Spleen (tissue), 11 donors: ENCODE measurements at regions not wholly inside any gene's neighbourhood (a gene's known extent, or its start where the extent isn't known, plus 50 kb on each side); places are given as distances from the start of the nearest gene placed in this dataset.

ENCODE experiments used
- DNase-seq: peaks from one replicate; pipeline ENCODE4 v3.0.0-alpha.2; 2020
- H3K27ac ChIP-seq, 8 donors: fragments of 200-600 bp; sonication (generic) in 7 of 8; 1 replicate in 4 of 8; 2 replicates in 4 of 8; pipeline versions ENCODE4 v1.5.0 to v1.8.0; 2016 to 2021; ENCODE audit warnings: inconsistent platforms in 4 of 8, mild to moderate bottlenecking in 4 of 8, moderate library complexity in 1 of 8
- H3K27me3 ChIP-seq, 7 donors: fragments of 200-600 bp; sonication (generic) in 6 of 7; replicated peaks in 1 of 7; 1 replicate in 4 of 7; 2 replicates in 3 of 7; pipeline versions ENCODE4 v1.5.0 to v1.8.0; 2016 to 2021; ENCODE audit warnings: inconsistent platforms in 3 of 7, mild to moderate bottlenecking in 1 of 7
- H3K36me3 ChIP-seq, 6 donors: fragments of 200-600 bp; sonication (generic) in 5 of 6; 1 replicate in 4 of 6; 2 replicates in 2 of 6; pipeline versions ENCODE4 v1.5.0 to v1.8.0; 2016 to 2021; ENCODE audit warnings: inconsistent platforms in 2 of 6
- H3K4me1 ChIP-seq, 6 donors: fragments of 200-600 bp; sonication (generic) in 5 of 6; 1 replicate in 3 of 6; 2 replicates in 3 of 6; pipeline versions ENCODE4 v1.5.0 to v1.8.0; 2016 to 2021; ENCODE audit warnings: inconsistent platforms in 3 of 6
- H3K4me3 ChIP-seq, 8 donors: fragments of 200-600 bp; sonication (generic) in 7 of 8; 1 replicate in 4 of 8; 2 replicates in 4 of 8; pipeline versions ENCODE4 v1.5.0 to v1.8.0; 2016 to 2021; ENCODE audit warnings: inconsistent platforms in 4 of 8, mild to moderate bottlenecking in 4 of 8, moderate library complexity in 2 of 8
- H3K9me3 ChIP-seq, 8 donors: fragments of 200-600 bp; sonication (generic) in 7 of 8; 1 replicate in 4 of 8; 2 replicates in 4 of 8; pipeline versions ENCODE4 v1.5.0 to v1.8.0; 2016 to 2021; ENCODE audit warnings: inconsistent platforms in 4 of 8
- CTCF ChIP-seq, 11 experiments: fragments of 200-600 bp in 7 of 11; fragments of 450-650 bp in 4 of 11; sonication (generic) in 4 of 11; IDR thresholded peaks in 8 of 11; conservative IDR thresholded peaks in 3 of 11; 1 replicate in 7 of 11; 2 replicates in 4 of 11; pipeline versions ENCODE4 v1.4.0 to v1.8.0; 2016 to 2021; ENCODE audit warnings: antibody characterized with exemption in 11 of 11, inconsistent platforms in 4 of 11, mild to moderate bottlenecking in 1 of 11
- POLR2A ChIP-seq, 3 donors: fragments of 450-650 bp; IDR thresholded peaks; one replicate each; pipeline ENCODE4 v1.5.1; 2017; ENCODE audit warnings: antibody characterized with exemption in 3 of 3, mild to moderate bottlenecking in 1 of 3
- POLR2AphosphoS5 ChIP-seq, 3 donors: sonication (generic); formaldehyde crosslinking; IDR thresholded peaks; one replicate each; pipeline ENCODE4 v1.5.1; 2017; ENCODE audit warnings: antibody characterized with exemption in 3 of 3
- WGBS, 5 donors: extraction: QIAGEN DNeasy Blood & Tissue Kit in 3 of 5; methylation state at CpG; one replicate each; pipeline versions ENCODE4 v1.1.5 to v1.1.7; 2013 to 2018; 5-methylcytosine and 5-hydroxymethylcytosine counted together
- intact Hi-C: fragments of 100-400 bp; cut with DNase I; formaldehyde crosslinking; loops from one replicate; pipeline ENCODE4 v1.15.0; 2023; ENCODE audit warnings: low total_unique reads
- donor health status: healthy with polysubstance abuse.
- donor health status: DM: no; HTN: no; CAD: no; lungs with moderate emphysema.
- donor health status: DM: no; HTN: no; CAD: no.
- donor health status: Bipolar disorder and iron deficiency.
- donor health status: healthy.
- donor health status: DM: no; HTN: no; CAD: no.
- donor health status: DM: yes; HTN: yes; CAD: no.

GRCh38 chr9:107660976-107661375 is 171.4 kb upstream of the KLF4 start:
- no peak overlapping the region for H3K4me3 ChIP-seq
- no peak for DNase-seq
- 63 to 86% (median 72%) methylated on average over 2 of the region's 2 CpGs for WGBS, 5 donors
- no peaks in the 10 kb centered on the region for H3K27me3 ChIP-seq
- no peaks in the 10 kb centered on the region for H3K36me3 ChIP-seq
- H3K9me3 ChIP-seq: peaks cover 0 to 4% (median 0%) of the 10 kb centered on the region in 8 donors
- TF ChIP-seq CTCF (IDR thresholded peaks at IDR 0.05 in 8 of 11, conservative IDR thresholded peaks at IDR 0.05 in 3 of 11) (no peak), POLR2AphosphoS5 (IDR thresholded peaks at IDR 0.05) (no peak), POLR2A (IDR thresholded peaks at IDR 0.05) (no peak)
- intact Hi-C loops: no loop called here
- H3K27ac ChIP-seq: no peak overlapping the region
- no peaks in the 10 kb centered on the region for H3K4me1 ChIP-seq

- H3K4me3 ChIP-seq: no peak overlapping the region
- WGBS, 5 donors: 64 to 74% (median 70%) methylated on average over 4 of the region's 4 CpGs
- H3K27ac ChIP-seq: no peak overlapping the region
- TF ChIP-seq CTCF (IDR thresholded peaks at IDR 0.05 in 8 of 11, conservative IDR thresholded peaks at IDR 0.05 in 3 of 11) (no peak), POLR2A (IDR thresholded peaks at IDR 0.05) (no peak), POLR2AphosphoS5 (IDR thresholded peaks at IDR 0.05) (no peak)
- no peaks in the 10 kb centered on the region for H3K27me3 ChIP-seq
- intact Hi-C loops: no loop called here
- no peak for DNase-seq
- no peaks in the 10 kb centered on the region for H3K36me3 ChIP-seq
- peaks cover 0 to 4% (median 0%) of the 10 kb centered on the region in 8 donors for H3K9me3 ChIP-seq
- no peaks in the 10 kb centered on the region for H3K4me1 ChIP-seq
Observed at GRCh38 chr9:107653263-107653821, 163.8 kb upstream of the KLF4 start.

- Histone ChIP-seq H3K36me3 (no peaks in the 10 kb centered on the region), H3K4me1 (peaks cover 0 to 2% (median 0%) of the 10 kb centered on the region in 6 donors), H3K9me3 (no peaks in the 10 kb centered on the region), H3K27me3 (no peaks in the 10 kb centered on the region), H3K27ac (no peak overlapping the region), H3K4me3 (no peak overlapping the region)
- no peak for TF ChIP-seq POLR2AphosphoS5 (IDR thresholded peaks at IDR 0.05)
- no peak for TF ChIP-seq POLR2A (IDR thresholded peaks at IDR 0.05)
- no peak for TF ChIP-seq CTCF (IDR thresholded peaks at IDR 0.05 in 8 of 11, conservative IDR thresholded peaks at IDR 0.05 in 3 of 11)
- intact Hi-C loops: no loop called here
- WGBS, 5 donors: 67 to 84% (median 72%) methylated on average over 3 of the region's 3 CpGs
- DNase-seq: no peak
Observed at GRCh38 chr9:107650995-107651394, 161.4 kb upstream of the KLF4 start.

GRCh38 chr9:107650321-107650720 is 160.8 kb upstream of the KLF4 start:
- no peaks in the 10 kb centered on the region for H3K9me3 ChIP-seq
- TF ChIP-seq CTCF (IDR thresholded peaks at IDR 0.05 in 8 of 11, conservative IDR thresholded peaks at IDR 0.05 in 3 of 11) (no peak), POLR2A (IDR thresholded peaks at IDR 0.05) (no peak), POLR2AphosphoS5 (IDR thresholded peaks at IDR 0.05) (no peak)
- H3K27me3 ChIP-seq: no peaks in the 10 kb centered on the region
- no peaks in the 10 kb centered on the region for H3K36me3 ChIP-seq
- H3K4me1 ChIP-seq: peaks cover 4 to 9% (median 5%) of the 10 kb centered on the region in 6 donors
- DNase-seq: no peak
- intact Hi-C loops: no loop called here
- no peak overlapping the region for H3K4me3 ChIP-seq
- H3K27ac ChIP-seq: no peak overlapping the region
- WGBS, 5 donors: 88 to 97% (median 96%) methylated on average over 4 of the region's 4 CpGs
